Ovary (tissue), 7 donors: ENCODE measurements at regions not wholly inside any gene's neighbourhood (a gene's known extent, or its start where the extent isn't known, plus 50 kb on each side); places are given as distances from the start of the nearest gene placed in this dataset.

Experiments used
- DNase-seq, 5 donors: peaks; one replicate each; pipeline ENCODE4 v3.0.0-alpha.2; 2019 to 2020
- H3K27ac ChIP-seq, 2 donors: fragments of 200-600 bp; one replicate each; pipeline versions ENCODE4 v1.5.1 to v1.8.0; 2019 to 2022
- H3K27me3 ChIP-seq: fragments of 200-600 bp; one replicate; pipeline ENCODE4 v1.8.0; 2022
- H3K36me3 ChIP-seq: fragments of 200-600 bp; sonication (generic); one replicate; pipeline ENCODE4 v1.5.1; 2019
- H3K4me1 ChIP-seq: one replicate; pipeline ENCODE4 v1.8.1; 2013; ENCODE audit warnings: mild to moderate bottlenecking, moderate library complexity; ENCODE audit not compliant: insufficient read depth
- H3K4me3 ChIP-seq: fragments of 200-600 bp; sonication (generic); one replicate; pipeline ENCODE4 v1.5.1; 2017
- H3K9me3 ChIP-seq, 2 donors: fragments of 200-600 bp in 1 of 2; sonication (generic) in 1 of 2; one replicate each; pipeline versions ENCODE4 v1.5.1 to v1.8.1; 2013 to 2019; ENCODE audit warnings: mild to moderate bottlenecking in 1 of 2, moderate library complexity in 1 of 2
- CTCF ChIP-seq, 3 donors: fragments of 450-650 bp in 2 of 3; fragments of 200-600 bp in 1 of 3; IDR thresholded peaks; one replicate each; pipeline versions ENCODE4 v1.5.1 to v1.8.0; 2016 to 2022; ENCODE audit warnings: antibody characterized with exemption in 3 of 3, mild to moderate bottlenecking in 1 of 3
- EP300 ChIP-seq: sonication (generic); formaldehyde crosslinking; IDR thresholded peaks from one replicate; pipeline ENCODE4 v1.6.1; 2017; ENCODE audit warnings: antibody characterized with exemption
- POLR2A ChIP-seq: fragments of 450-650 bp; IDR thresholded peaks from one replicate; pipeline ENCODE4 v1.6.1; 2017; ENCODE audit warnings: antibody characterized with exemption, mild to moderate bottlenecking, moderate library complexity
- WGBS, 3 donors: extraction: QIAGEN DNeasy Blood & Tissue Kit in 1 of 3; methylation state at CpG; one replicate each; pipeline versions ENCODE4 v1.1.5 to v1.1.7; 2013 to 2017; 5-methylcytosine and 5-hydroxymethylcytosine counted together
- intact Hi-C, 4 donors: fragments of 100-400 bp; cut with DNase I; formaldehyde crosslinking; loops; one replicate each; pipeline versions ENCODE4 v1.11.0 to v1.15.1; 2022 to 2023
- donor health status: DM: no; HTN: no; CAD: no; lungs with moderate emphysema.
- donor health status: DM: no; HTN: no; CAD: no.
- donor health status: Bipolar disorder and iron deficiency.
- donor health status: DM: no; HTN: no; CAD: no.
- donor health status: DM: yes; HTN: yes; CAD: no.

DNA sequence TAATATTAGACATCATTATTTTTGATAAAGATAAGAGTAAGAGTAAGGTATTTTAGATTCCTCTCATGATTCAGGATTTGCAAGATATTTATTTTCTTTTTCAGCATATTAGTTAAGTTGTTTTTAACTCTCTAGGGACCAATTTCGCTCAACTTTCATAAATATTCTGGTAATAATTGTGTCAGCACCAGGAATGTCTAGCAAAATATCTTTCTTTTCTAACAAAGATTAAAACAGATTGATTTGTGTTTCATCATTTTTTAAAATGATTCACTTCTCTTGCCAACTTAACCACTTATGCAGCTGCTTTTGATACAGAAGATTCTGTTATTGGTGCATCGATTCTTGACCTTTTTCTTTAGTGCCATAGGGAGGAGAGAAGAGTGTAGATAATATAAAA, 172.8 kb upstream of the PTGFR start:
- Histone ChIP-seq H3K36me3 (no peaks in the 10 kb centered on the region), H3K4me3 (no peak overlapping the region), H3K27me3 (no peaks in the 10 kb centered on the region), H3K27ac (no peak overlapping the region), H3K9me3 (no peaks in the 10 kb centered on the region), H3K4me1 (no peaks in the 10 kb centered on the region)
- TF ChIP-seq EP300 (no peak), POLR2A (no peak), CTCF (IDR thresholded peaks at IDR 0.05) (no peak)
- intact Hi-C loops = no loop called here
- WGBS, 3 donors = 25 to 33% (median 33%) methylated on average over 2 of the region's 2 CpGs
- DNase-seq = no peak

DNA sequence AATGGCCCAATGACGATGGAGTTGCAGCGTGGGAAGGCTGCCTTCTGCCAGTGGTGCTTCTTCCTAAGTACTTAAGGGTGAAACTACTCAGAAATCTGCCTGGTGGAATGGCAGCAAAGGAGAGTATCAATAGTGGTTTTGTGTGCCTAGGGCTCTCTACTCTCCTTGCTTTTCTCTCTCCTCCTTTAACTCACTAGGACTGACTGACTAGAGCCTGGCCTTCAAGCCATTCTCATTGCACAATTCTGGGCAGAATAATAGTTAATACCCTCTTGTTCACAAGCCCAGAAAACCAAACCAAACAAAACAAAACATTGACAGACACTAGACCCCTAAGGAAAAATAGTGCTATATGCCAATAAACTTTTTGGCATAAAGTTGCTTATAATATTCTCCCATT, 171.2 kb upstream of the PTGFR start:
- no peak for DNase-seq
- Histone ChIP-seq H3K4me3 (no peak overlapping the region), H3K27me3 (no peaks in the 10 kb centered on the region), H3K4me1 (no peaks in the 10 kb centered on the region), H3K27ac (no peak overlapping the region), H3K9me3 (no peaks in the 10 kb centered on the region), H3K36me3 (no peaks in the 10 kb centered on the region)
- TF ChIP-seq POLR2A (no peak), CTCF (IDR thresholded peaks at IDR 0.05) (no peak), EP300 (no peak)
- intact Hi-C loops = no loop called here
- 60 to 67% (median 65%) methylated on average over 2 of the region's 2 CpGs for WGBS, 3 donors

DNA sequence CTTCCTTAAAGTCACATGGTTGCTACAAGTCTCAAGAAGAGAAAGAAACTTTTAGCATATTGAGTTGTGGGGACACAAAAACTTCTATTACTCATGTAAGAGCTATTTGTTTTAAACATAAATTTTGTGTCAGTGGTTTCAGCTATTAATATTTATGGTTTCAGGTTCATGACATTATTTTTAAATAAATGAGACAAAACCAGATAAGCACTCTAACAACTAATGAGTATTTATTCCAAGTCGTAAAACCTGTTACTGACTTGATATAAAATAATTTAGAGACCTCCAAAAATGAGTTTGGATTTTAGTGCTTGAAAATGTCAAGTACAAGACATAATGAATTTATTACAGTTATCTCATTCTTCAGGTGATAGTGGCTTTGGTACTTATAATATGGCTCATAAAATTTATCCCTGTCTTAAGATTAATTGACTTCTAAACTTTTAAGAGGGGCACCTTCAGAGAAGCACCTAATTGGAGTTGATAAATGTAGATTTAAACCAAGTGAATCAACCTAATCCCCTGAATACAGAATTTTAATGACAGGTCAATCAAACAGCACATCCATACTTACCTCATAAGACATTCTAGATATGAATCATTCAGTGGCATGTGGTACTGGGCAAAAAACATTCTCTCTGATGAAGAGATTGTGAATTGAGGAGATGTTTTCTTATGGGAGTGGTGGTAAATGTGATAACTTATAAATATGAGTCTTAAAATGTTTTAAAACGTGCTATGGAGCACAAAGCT, 167.7 kb upstream of the PTGFR start:
- Histone ChIP-seq H3K27me3 (no peaks in the 10 kb centered on the region), H3K36me3 (no peaks in the 10 kb centered on the region), H3K9me3 (no peaks in the 10 kb centered on the region), H3K4me3 (no peak overlapping the region), H3K4me1 (no peaks in the 10 kb centered on the region), H3K27ac (no peak overlapping the region)
- intact Hi-C loops = no loop called here
- TF ChIP-seq CTCF (IDR thresholded peaks at IDR 0.05) (no peak), EP300 (no peak), POLR2A (no peak)
- 16 to 20% (median 17%) methylated on average over 2 of the region's 2 CpGs for WGBS, 3 donors
- no peak for DNase-seq

DNA sequence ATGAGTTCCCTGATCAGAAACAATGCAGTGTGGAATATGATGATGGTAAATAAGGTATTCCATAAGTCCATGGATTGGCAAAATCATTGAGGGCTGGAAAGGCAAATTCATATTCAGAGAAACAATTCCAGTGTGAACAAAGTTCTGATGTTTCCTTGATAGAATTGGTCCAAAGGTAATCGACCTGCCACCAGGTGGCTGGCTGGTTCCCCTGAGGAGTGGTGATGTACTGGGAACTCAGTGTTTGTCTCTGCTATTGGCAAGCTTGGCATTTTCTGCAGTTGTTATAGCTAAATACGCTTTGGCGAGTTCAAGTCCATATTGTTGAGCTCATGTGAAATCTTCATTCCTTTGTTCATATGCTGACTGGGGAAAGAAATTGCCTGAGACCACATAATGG, 165.5 kb upstream of the PTGFR start:
- no peaks in the 10 kb centered on the region for H3K36me3 ChIP-seq
- intact Hi-C loops = no loop called here
- no peaks in the 10 kb centered on the region for H3K27me3 ChIP-seq
- no peaks in the 10 kb centered on the region for H3K4me1 ChIP-seq
- no peak overlapping the region for H3K4me3 ChIP-seq
- 75 to 83% (median 77%) methylated on average over 3 of the region's 3 CpGs for WGBS, 3 donors
- TF ChIP-seq EP300 = no peak
- TF ChIP-seq CTCF (IDR thresholded peaks at IDR 0.05) = no peak
- no peak for TF ChIP-seq POLR2A
- no peak for DNase-seq
- H3K9me3 ChIP-seq = peaks cover 0 to 3% of the 10 kb centered on the region in 2 donors
- H3K27ac ChIP-seq = no peak overlapping the region
